ENCODE measurements at regions not wholly inside any gene's neighbourhood (a gene's known extent, or its start where the extent isn't known, plus 50 kb on each side); places are given as distances from the start of the nearest gene placed in this dataset.

DNA sequence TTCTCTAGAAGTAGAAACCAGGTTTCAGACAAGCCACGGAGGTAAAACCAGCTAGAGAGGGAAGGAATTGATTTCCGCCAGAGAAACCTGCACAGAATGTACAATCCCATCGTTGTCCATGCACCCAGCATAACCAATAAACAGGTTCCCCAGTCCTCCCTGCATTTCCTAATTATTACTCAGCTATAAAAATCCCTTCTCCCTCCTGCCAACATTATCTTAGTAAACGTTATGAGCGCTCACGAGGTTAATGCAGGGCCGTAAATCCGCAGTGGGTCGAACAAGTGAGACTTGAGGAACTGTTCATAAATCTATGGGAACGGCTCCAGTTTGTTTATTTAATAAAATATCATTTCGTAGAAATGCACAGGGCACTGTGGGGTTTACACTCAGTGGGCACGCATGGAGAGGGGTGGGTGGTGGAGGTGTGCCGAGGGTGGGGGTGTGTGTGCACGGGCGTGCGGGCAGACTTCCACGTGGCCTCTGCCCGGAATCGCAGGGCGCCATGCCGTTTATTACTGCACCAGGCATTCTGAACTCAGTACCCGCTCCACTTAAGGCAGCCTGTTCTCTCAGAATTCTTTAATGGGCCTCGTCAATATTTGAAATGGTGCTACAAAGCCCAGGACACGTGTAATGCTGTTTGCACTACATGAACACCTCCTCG lies 257.3 kb downstream of the MIAT start:
- H3K4me1 ChIP-seq (ENCODE audit: control insufficient read depth, insufficient read depth, low read depth, low read length), result no peaks in the 10 kb centered on the region
- no peak overlapping the region for H3K27ac ChIP-seq (ENCODE audit: low read length, poor library complexity, severe bottlenecking)
- no peak overlapping the region for H3K4ac ChIP-seq (ENCODE audit: low read depth in 1 of 2, low read length in 2 of 2)
- no peaks in the 10 kb centered on the region for H3K79me1 ChIP-seq (replicated peaks; ENCODE audit: low read length, poor library complexity, severe bottlenecking)
- no peak overlapping the region for H3K18ac ChIP-seq (ENCODE audit: low read depth in 1 of 2, low read length in 2 of 2)
- H2AK5ac ChIP-seq (ENCODE audit: low read length, severe bottlenecking), result no peak overlapping the region
- no peak overlapping the region for H4K91ac ChIP-seq (ENCODE audit: low read length)
- no peak overlapping the region for H2BK15ac ChIP-seq (ENCODE audit: low read depth, poor library complexity, severe bottlenecking)
- H4K8ac ChIP-seq (ENCODE audit: low read length), result no peak overlapping the region
- DNase-seq, result no peak
- H2AFZ ChIP-seq (ENCODE audit: low read depth, low read length), result no peak overlapping the region
- H2BK120ac ChIP-seq (ENCODE audit: low read depth, low read length), result no peak overlapping the region
- H3K27me3 ChIP-seq (ENCODE audit: control insufficient read depth in 1 of 2, insufficient read depth in 1 of 2, low read length in 2 of 2), result peaks cover 60 to 75% of the 10 kb centered on the region in 2 experiments
- H2BK12ac ChIP-seq (ENCODE audit: low read length in 2 of 2), result no peak overlapping the region
- H3K23ac ChIP-seq (ENCODE audit: low read length in 2 of 2), result no peak overlapping the region
- H3K9me3 ChIP-seq (ENCODE audit: control insufficient read depth, low read length), result no peaks in the 10 kb centered on the region
- H3K9ac ChIP-seq (ENCODE audit: low read length), result no peak overlapping the region
- no peak overlapping the region for H2BK5ac ChIP-seq (ENCODE audit: low read depth, low read length, poor library complexity, severe bottlenecking)
- H3K14ac ChIP-seq (ENCODE audit: low read length in 2 of 2), result no peak overlapping the region
- no peaks in the 10 kb centered on the region for H3K36me3 ChIP-seq (ENCODE audit: control insufficient read depth in 1 of 2, insufficient read depth in 2 of 2, low read depth in 1 of 2, low read length in 2 of 2)
- H3K4me3 ChIP-seq (ENCODE audit: insufficient read depth in 1 of 2, low read depth in 1 of 2, low read length in 2 of 2), result no peak overlapping the region
- H3K4me2 ChIP-seq (ENCODE audit: low read length, poor library complexity, severe bottlenecking), result no peak overlapping the region
- WGBS, result 89% methylated on average over 25 of the region's 25 CpGs

- H3K4me1 ChIP-seq (ENCODE audit: control insufficient read depth, insufficient read depth, low read depth, low read length), result no peaks in the 10 kb centered on the region
Measured at GRCh38 chr22:26916236-26916635, 258.8 kb downstream of the MIAT start.

GRCh38 chr22:26918226-26918625 lies 260.8 kb downstream of the MIAT start:
- DNase-seq, result no peak
- Histone ChIP-seq H4K91ac (ENCODE audit: low read length) (no peak overlapping the region), H3K27ac (ENCODE audit: low read length, poor library complexity, severe bottlenecking) (no peak overlapping the region), H4K8ac (ENCODE audit: low read length) (no peak overlapping the region), H3K36me3 (ENCODE audit: control insufficient read depth in 1 of 2, insufficient read depth in 2 of 2, low read depth in 1 of 2, low read length in 2 of 2) (no peaks in the 10 kb centered on the region), H2BK12ac (ENCODE audit: low read length in 2 of 2) (no peak overlapping the region), H3K14ac (ENCODE audit: low read length in 2 of 2) (no peak overlapping the region), H3K9ac (ENCODE audit: low read length) (no peak overlapping the region), H2AFZ (ENCODE audit: low read depth, low read length) (no peak overlapping the region), H3K79me1 (replicated peaks; ENCODE audit: low read length, poor library complexity, severe bottlenecking) (no peaks in the 10 kb centered on the region), H2BK120ac (ENCODE audit: low read depth, low read length) (no peak overlapping the region), H2BK15ac (ENCODE audit: low read depth, poor library complexity, severe bottlenecking) (no peak overlapping the region), H3K9me3 (ENCODE audit: control insufficient read depth, low read length) (no peaks in the 10 kb centered on the region), H3K23ac (ENCODE audit: low read length in 2 of 2) (no peak overlapping the region), H3K4me3 (ENCODE audit: insufficient read depth in 1 of 2, low read depth in 1 of 2, low read length in 2 of 2) (no peak overlapping the region), H3K4me1 (ENCODE audit: control insufficient read depth, insufficient read depth, low read depth, low read length) (no peaks in the 10 kb centered on the region), H3K27me3 (ENCODE audit: control insufficient read depth in 1 of 2, insufficient read depth in 1 of 2, low read length in 2 of 2) (peaks cover 49 to 60% of the 10 kb centered on the region in 2 experiments), H2AK5ac (ENCODE audit: low read length, severe bottlenecking) (no peak overlapping the region), H3K4ac (ENCODE audit: low read depth in 1 of 2, low read length in 2 of 2) (no peak overlapping the region), H3K18ac (ENCODE audit: low read depth in 1 of 2, low read length in 2 of 2) (no peak overlapping the region), H2BK5ac (ENCODE audit: low read depth, low read length, poor library complexity, severe bottlenecking) (no peak overlapping the region), H3K4me2 (ENCODE audit: low read length, poor library complexity, severe bottlenecking) (no peak overlapping the region)
- WGBS, result 67% methylated on average over 3 of the region's 3 CpGs

More at GRCh38 chr22:26916236-26916635, 258.8 kb downstream of the MIAT start:
- H3K27me3 ChIP-seq (ENCODE audit: control insufficient read depth in 1 of 2, insufficient read depth in 1 of 2, low read length in 2 of 2), result peaks cover 61 to 64% of the 10 kb centered on the region in 2 experiments
- H3K9ac ChIP-seq (ENCODE audit: low read length), result no peak overlapping the region
- H3K4ac ChIP-seq (ENCODE audit: low read depth in 1 of 2, low read length in 2 of 2), result no peak overlapping the region
- no peak overlapping the region for H3K4me3 ChIP-seq (ENCODE audit: insufficient read depth in 1 of 2, low read depth in 1 of 2, low read length in 2 of 2)
- no peak overlapping the region for H3K18ac ChIP-seq (ENCODE audit: low read depth in 1 of 2, low read length in 2 of 2)
- H2AFZ ChIP-seq (ENCODE audit: low read depth, low read length), result no peak overlapping the region
- H4K91ac ChIP-seq (ENCODE audit: low read length), result no peak overlapping the region
- H3K23ac ChIP-seq (ENCODE audit: low read length in 2 of 2), result no peak overlapping the region
- no peak overlapping the region for H3K4me2 ChIP-seq (ENCODE audit: low read length, poor library complexity, severe bottlenecking)
- H3K36me3 ChIP-seq (ENCODE audit: control insufficient read depth in 1 of 2, insufficient read depth in 2 of 2, low read depth in 1 of 2, low read length in 2 of 2), result no peaks in the 10 kb centered on the region
- H4K8ac ChIP-seq (ENCODE audit: low read length), result no peak overlapping the region
- no peak overlapping the region for H2BK120ac ChIP-seq (ENCODE audit: low read depth, low read length)
- no peak overlapping the region for H2BK15ac ChIP-seq (ENCODE audit: low read depth, poor library complexity, severe bottlenecking)
- no peak overlapping the region for H2BK5ac ChIP-seq (ENCODE audit: low read depth, low read length, poor library complexity, severe bottlenecking)
- no peaks in the 10 kb centered on the region for H3K79me1 ChIP-seq (replicated peaks; ENCODE audit: low read length, poor library complexity, severe bottlenecking)
- H3K9me3 ChIP-seq (ENCODE audit: control insufficient read depth, low read length), result no peaks in the 10 kb centered on the region
- no peak overlapping the region for H2BK12ac ChIP-seq (ENCODE audit: low read length in 2 of 2)
- no peak overlapping the region for H3K14ac ChIP-seq (ENCODE audit: low read length in 2 of 2)
- H3K27ac ChIP-seq (ENCODE audit: low read length, poor library complexity, severe bottlenecking), result no peak overlapping the region
- 86% methylated on average over 1 of the region's 2 CpGs for WGBS
- no peak overlapping the region for H2AK5ac ChIP-seq (ENCODE audit: low read length, severe bottlenecking)
- DNase-seq, result no peak

DNA sequence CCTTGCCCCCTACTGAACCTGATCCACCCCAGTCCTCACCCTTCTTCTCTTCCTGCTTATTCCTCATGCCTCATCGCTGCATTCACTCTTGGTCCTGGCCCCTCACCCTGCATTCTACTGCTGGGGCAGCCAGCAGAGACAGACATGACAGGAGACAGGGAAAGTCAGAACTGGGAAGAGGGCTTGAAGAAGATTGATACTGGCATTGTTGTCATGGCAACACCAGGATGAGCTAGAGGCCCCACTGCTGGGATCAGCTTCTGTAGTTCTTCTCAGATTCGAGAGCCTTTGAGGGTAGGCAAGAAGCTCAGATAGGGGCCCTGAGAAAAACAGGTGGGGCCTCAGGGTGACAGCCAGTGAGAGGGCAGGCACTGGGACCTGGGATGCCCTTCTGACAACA lies 264.3 kb downstream of the MIAT start:
- Histone ChIP-seq H3K27me3 (ENCODE audit: control insufficient read depth in 1 of 2, insufficient read depth in 1 of 2, low read length in 2 of 2) (peaks cover 34 to 43% of the 10 kb centered on the region in 2 experiments), H3K4me3 (ENCODE audit: insufficient read depth in 1 of 2, low read depth in 1 of 2, low read length in 2 of 2) (no peak overlapping the region), H2AK5ac (ENCODE audit: low read length, severe bottlenecking) (no peak overlapping the region), H3K4me1 (ENCODE audit: control insufficient read depth, insufficient read depth, low read depth, low read length) (no peaks in the 10 kb centered on the region), H3K79me1 (replicated peaks; ENCODE audit: low read length, poor library complexity, severe bottlenecking) (no peaks in the 10 kb centered on the region), H3K14ac (ENCODE audit: low read length in 2 of 2) (no peak overlapping the region), H3K23ac (ENCODE audit: low read length in 2 of 2) (no peak overlapping the region), H3K18ac (ENCODE audit: low read depth in 1 of 2, low read length in 2 of 2) (no peak overlapping the region), H4K8ac (ENCODE audit: low read length) (no peak overlapping the region), H3K36me3 (ENCODE audit: control insufficient read depth in 1 of 2, insufficient read depth in 2 of 2, low read depth in 1 of 2, low read length in 2 of 2) (no peaks in the 10 kb centered on the region), H3K27ac (ENCODE audit: low read length, poor library complexity, severe bottlenecking) (no peak overlapping the region), H4K91ac (ENCODE audit: low read length) (no peak overlapping the region), H2BK15ac (ENCODE audit: low read depth, poor library complexity, severe bottlenecking) (no peak overlapping the region), H3K9ac (ENCODE audit: low read length) (no peak overlapping the region), H2BK12ac (ENCODE audit: low read length in 2 of 2) (no peak overlapping the region), H3K4ac (ENCODE audit: low read depth in 1 of 2, low read length in 2 of 2) (no peak overlapping the region), H2BK5ac (ENCODE audit: low read depth, low read length, poor library complexity, severe bottlenecking) (no peak overlapping the region), H3K9me3 (ENCODE audit: control insufficient read depth, low read length) (no peaks in the 10 kb centered on the region), H2BK120ac (ENCODE audit: low read depth, low read length) (no peak overlapping the region), H2AFZ (ENCODE audit: low read depth, low read length) (no peak overlapping the region), H3K4me2 (ENCODE audit: low read length, poor library complexity, severe bottlenecking) (no peak overlapping the region)
- no peak for DNase-seq
- WGBS, result 78% methylated on average over 2 of the region's 2 CpGs
